ENCODE measurements at regions not wholly inside any gene's neighbourhood (a gene's known extent, or its start where the extent isn't known, plus 50 kb on each side); places are given as distances from the start of the nearest gene placed in this dataset.

- TF ChIP-seq PKNOX1 (IDR thresholded peaks at IDR 0.05) = no peak
- no peak for TF ChIP-seq TCF3 (IDR thresholded peaks at IDR 0.05; ENCODE audit: borderline replicate concordance, insufficient read depth, low read depth, low read length)
- no peak for TF ChIP-seq SPI1 (IDR thresholded peaks at IDR 0.05; ENCODE audit: borderline replicate concordance, insufficient read depth, low read depth, low read length)
- TF ChIP-seq ZNF592 (IDR thresholded peaks at IDR 0.05) = no peak
Measured at GRCh38 chr18:52000435-52000834, 339.6 kb upstream of the DCC start (continued).

- H3K9ac ChIP-seq (ENCODE audit: control insufficient read depth, insufficient read depth, low read length) = no peak overlapping the region
- no peaks in the 10 kb centered on the region for H3K79me2 ChIP-seq (ENCODE audit: control insufficient read depth, insufficient read depth, low read length)
- in situ Hi-C loops (cut with MboI) (no loop called here), intact Hi-C loops (cut with micrococcal nuclease; ENCODE audit: unreplicated experiment) (loop anchor here (5.0 kb wide), 1 partner anchor 274 kb away; no protein-coding TSS in a partner anchor)
- RAD21 ChIA-PET (ENCODE audit: unreplicated experiment) = interaction anchor here (1.0 to 3.6 kb wide), 5 partner anchors 25 to 288 kb away, joined by 4 to 34 read pairs (median 4); no protein-coding TSS in a partner anchor
- H4K20me1 ChIP-seq (ENCODE audit: control insufficient read depth, insufficient read depth) = no peaks in the 10 kb centered on the region
- 0% methylated on average over 1 of the region's 1 CpG for WGBS (ENCODE audit: insufficient coverage, insufficient replicate concordance, low lambda C conversion rate, missing lambda C conversion rate)
- H3K4me2 ChIP-seq (ENCODE audit: control insufficient read depth, insufficient read depth) = no peak overlapping the region
- POLR2A ChIA-PET = interaction anchor here (1.0 kb wide), 2 partner anchors 47 to 274 kb away, joined by 3 to 4 read pairs; no protein-coding TSS in a partner anchor
- TF ChIP-seq MEF2A (IDR thresholded peaks at IDR 0.05; ENCODE audit: insufficient read depth, low read depth, low read length) = no peak
- TF ChIP-seq SPI1 (IDR thresholded peaks at IDR 0.05; ENCODE audit: borderline replicate concordance, insufficient read depth, low read depth, low read length) = peak; percentile 65; the same call in 1 of the 2 replicates
- TF ChIP-seq E2F8 (IDR thresholded peaks at IDR 0.05; ENCODE audit: low read depth, partially characterized antibody) = no peak
- H2AFZ ChIP-seq (ENCODE audit: control insufficient read depth, low read depth, low read length) = no peak overlapping the region
- H3K4me1 ChIP-seq (ENCODE audit: control insufficient read depth, insufficient read depth, low read length) = no peaks in the 10 kb centered on the region
- CTCF ChIA-PET = interaction anchor here (1.8 kb wide), 1 partner anchor 24 kb away, joined by 4 read pairs; no protein-coding TSS in a partner anchor
- ATAC-seq (peak; percentile 56), DNase-seq (ENCODE audit: low read depth, low spot score) (no peak), FAIRE-seq (no peak)
- no peaks in the 10 kb centered on the region for H3K27me3 ChIP-seq (replicated peaks in 1 of 2; ENCODE audit: control insufficient read depth in 2 of 2, insufficient read depth in 2 of 2, low read length in 1 of 2)
- H3K9me3 ChIP-seq (replicated peaks; ENCODE audit: control insufficient read depth, insufficient read depth, low read length) = no peaks in the 10 kb centered on the region; the same call in 2 of the 3 replicates
- SMC1A ChIA-PET (ENCODE audit: uncharacterized antibody, unreplicated experiment) = interaction anchor here (0.9 to 5.2 kb wide), 9 partner anchors 10 to 346 kb away, joined by 3 to 39 read pairs (median 4); no protein-coding TSS in a partner anchor
- no peak overlapping the region for H3K27ac ChIP-seq (ENCODE audit: control insufficient read depth, insufficient read depth)
- no peaks in the 10 kb centered on the region for H3K36me3 ChIP-seq (ENCODE audit: control insufficient read depth in 2 of 2, insufficient read depth in 2 of 2, low read length in 1 of 2)
- BruUV-seq (replicated peaks) = no TSS peak
- H3K4me3 ChIP-seq = no peak overlapping the region
Measured at GRCh38 chr18:52001106-52001505, 338.9 kb upstream of the DCC start.

Data from GM12878 (cell line).